ENCODE measurements at regions not wholly inside any gene's neighbourhood (a gene's known extent, or its start where the extent isn't known, plus 50 kb on each side); places are given as distances from the start of the nearest gene placed in this dataset.

GRCh38 chr15:46343196-46343935, 708.5 kb downstream of the SQOR start:
- Histone ChIP-seq H3K27ac (ENCODE audit: low read depth, low read length) (no peak overlapping the region), H3K9me3 (ENCODE audit: control insufficient read depth in 1 of 2, insufficient read depth in 1 of 2, low read depth in 1 of 2, low read length in 2 of 2) (peaks cover 7 to 9% of the 10 kb centered on the region in 2 experiments; a peak in 2 of 4 replicates), H3K4me3 (replicated peaks in 1 of 2; ENCODE audit: low read depth in 1 of 2, low read length in 2 of 2) (no peak overlapping the region), H4K20me1 (ENCODE audit: insufficient read depth) (no peaks in the 10 kb centered on the region), H3K9ac (ENCODE audit: low read length) (no peak overlapping the region), H3K27me3 (ENCODE audit: insufficient read depth, low read length) (no peaks in the 10 kb centered on the region), H3K4me2 (ENCODE audit: low read length) (no peak overlapping the region), H2AFZ (ENCODE audit: low read depth, low read length, poor library complexity, severe bottlenecking) (no peak overlapping the region), H3K4me1 (ENCODE audit: control insufficient read depth in 1 of 2, insufficient read depth in 2 of 2, low read length in 2 of 2) (no peaks in the 10 kb centered on the region), H3K36me3 (ENCODE audit: control insufficient read depth in 1 of 2, insufficient read depth in 2 of 2, low read length in 2 of 2) (no peaks in the 10 kb centered on the region), H3K9me2 (ENCODE audit: insufficient read depth) (no peaks in the 10 kb centered on the region), H3K79me2 (ENCODE audit: insufficient read depth, low read length) (no peaks in the 10 kb centered on the region)
- intact Hi-C loops (cut with micrococcal nuclease) = no loop called here
- no peak for ATAC-seq
- TF ChIP-seq POLR2AphosphoS5 (IDR thresholded peaks at IDR 0.05; ENCODE audit: low read depth, low read length) = no peak
- no peak for TF ChIP-seq FOSL1 (IDR thresholded peaks at IDR 0.05; ENCODE audit: low read depth)
- TF ChIP-seq, protein P1, sequence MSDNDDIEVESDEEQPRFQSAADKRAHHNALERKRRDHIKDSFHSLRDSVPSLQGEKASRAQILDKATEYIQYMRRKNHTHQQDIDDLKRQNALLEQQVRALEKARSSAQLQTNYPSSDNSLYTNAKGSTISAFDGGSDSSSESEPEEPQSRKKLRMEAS (IDR thresholded peaks at IDR 0.05) = no peak
- TF ChIP-seq, protein P2, sequence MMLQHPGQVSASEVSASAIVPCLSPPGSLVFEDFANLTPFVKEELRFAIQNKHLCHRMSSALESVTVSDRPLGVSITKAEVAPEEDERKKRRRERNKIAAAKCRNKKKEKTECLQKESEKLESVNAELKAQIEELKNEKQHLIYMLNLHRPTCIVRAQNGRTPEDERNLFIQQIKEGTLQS (IDR thresholded peaks at IDR 0.05) = no peak
- no peak for DNase-seq (ENCODE audit: low read depth, low spot score)
- POLR2A ChIA-PET = no interaction called here
- BruUV-seq (replicated peaks) = no TSS peak
- CTCF ChIA-PET = no interaction called here
- RAD21 ChIA-PET (ENCODE audit: low non-redundant PET in 1 of 2, low total read pairs in 2 of 2, uncharacterized antibody in 2 of 2, unreplicated experiment in 2 of 2) = no interaction called here

DNA sequence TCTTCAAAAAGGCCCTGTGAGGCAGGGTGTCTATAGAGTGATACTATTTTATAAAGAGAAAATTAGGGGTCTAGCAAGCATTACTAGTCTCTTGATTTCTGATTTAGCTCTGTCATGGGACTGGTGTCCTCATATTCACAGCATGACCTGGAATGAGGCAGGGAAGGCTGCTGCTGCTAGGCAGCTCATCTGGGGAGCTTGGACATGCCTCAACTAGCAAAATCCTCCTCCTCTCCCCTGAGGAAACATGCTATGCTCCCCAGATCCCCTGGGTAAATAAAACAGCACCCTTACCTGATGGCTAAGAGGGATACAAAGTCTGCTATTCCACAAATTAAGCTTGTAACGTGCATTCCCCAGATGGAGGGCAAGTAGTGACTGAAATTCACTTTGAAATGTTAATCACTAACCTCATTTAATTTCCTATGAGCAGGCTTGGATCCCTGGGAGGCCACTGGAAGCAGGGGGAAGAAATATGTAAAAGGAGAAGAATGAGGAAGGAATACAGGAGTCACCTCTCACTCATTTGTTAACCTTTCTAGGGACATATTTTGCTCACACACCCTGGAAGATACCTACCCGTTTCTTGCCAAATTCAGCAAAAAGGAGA, 709.4 kb downstream of the SQOR start:
- no peaks in the 10 kb centered on the region for H3K27me3 ChIP-seq (ENCODE audit: insufficient read depth, low read length)
- no TSS peak for BruUV-seq (replicated peaks)
- ChIA-PET CTCF (no interaction called here), RAD21 (ENCODE audit: low non-redundant PET in 1 of 2, low total read pairs in 2 of 2, uncharacterized antibody in 2 of 2, unreplicated experiment in 2 of 2) (no interaction called here), POLR2A (no interaction called here)
- no peaks in the 10 kb centered on the region for H4K20me1 ChIP-seq (ENCODE audit: insufficient read depth)
- H3K9me3 ChIP-seq (ENCODE audit: control insufficient read depth in 1 of 2, insufficient read depth in 1 of 2, low read depth in 1 of 2, low read length in 2 of 2) = peaks cover 6 to 9% of the 10 kb centered on the region in 2 experiments; a peak in 2 of 4 replicates
- intact Hi-C loops (cut with micrococcal nuclease) = no loop called here
- H2AFZ ChIP-seq (ENCODE audit: low read depth, low read length, poor library complexity, severe bottlenecking) = no peak overlapping the region
- H3K4me1 ChIP-seq (ENCODE audit: control insufficient read depth in 1 of 2, insufficient read depth in 2 of 2, low read length in 2 of 2) = no peaks in the 10 kb centered on the region
- DNase-seq (ENCODE audit: low read depth, low spot score) (no peak), ATAC-seq (no peak)
- no peaks in the 10 kb centered on the region for H3K9me2 ChIP-seq (ENCODE audit: insufficient read depth)
- H3K9ac ChIP-seq (ENCODE audit: low read length) = no peak overlapping the region
- no peaks in the 10 kb centered on the region for H3K36me3 ChIP-seq (ENCODE audit: control insufficient read depth in 1 of 2, insufficient read depth in 2 of 2, low read length in 2 of 2)
- H3K4me2 ChIP-seq (ENCODE audit: low read length) = no peak overlapping the region
- H3K79me2 ChIP-seq (ENCODE audit: insufficient read depth, low read length) = no peaks in the 10 kb centered on the region
- no peak overlapping the region for H3K4me3 ChIP-seq (replicated peaks in 1 of 2; ENCODE audit: low read depth in 1 of 2, low read length in 2 of 2)
- H3K27ac ChIP-seq (ENCODE audit: low read depth, low read length) = no peak overlapping the region
- TF ChIP-seq FOSL1 (IDR thresholded peaks at IDR 0.05; ENCODE audit: low read depth) (no peak), SIN3A (IDR thresholded peaks at IDR 0.05; ENCODE audit: low read depth) (no peak), SP1 (IDR thresholded peaks at IDR 0.05; ENCODE audit: low read depth) (no peak), POLR2A (IDR thresholded peaks at IDR 0.05; ENCODE audit: borderline replicate concordance, extremely low read depth, insufficient read depth, insufficient read length) (no peak), EZH2phosphoT487 (IDR thresholded peaks at IDR 0.05; ENCODE audit: borderline replicate concordance) (no peak), CEBPB (IDR thresholded peaks at IDR 0.05; ENCODE audit: low read depth) (no peak), TCF7L2 (IDR thresholded peaks at IDR 0.05; ENCODE audit: borderline replicate concordance, extremely low read depth, insufficient read depth, insufficient read length) (no peak), JUND (IDR thresholded peaks at IDR 0.05) (no peak), POLR2AphosphoS5 (IDR thresholded peaks at IDR 0.05; ENCODE audit: low read depth, low read length) (no peak), ZBTB33 (IDR thresholded peaks at IDR 0.05; ENCODE audit: extremely low read depth, insufficient replicate concordance, low read length) (no peak), ZFX (IDR thresholded peaks at IDR 0.05) (no peak), SRF (IDR thresholded peaks at IDR 0.05; ENCODE audit: low read depth) (no peak), EGR1 (IDR thresholded peaks at IDR 0.05; ENCODE audit: low read depth) (no peak), EZH2 (IDR thresholded peaks at IDR 0.05) (no peak), ZNF274 (IDR thresholded peaks at IDR 0.05; ENCODE audit: low read depth, low read length) (no peak)
- TF ChIP-seq, protein P2 (IDR thresholded peaks at IDR 0.05) = no peak

Measured in HCT116 (cell line).